ENCODE measurements at regions not wholly inside any gene's neighbourhood (a gene's known extent, or its start where the extent isn't known, plus 50 kb on each side); places are given as distances from the start of the nearest gene placed in this dataset.

GRCh38 chr4:124879195-124879594 lies 166.7 kb upstream of the ANKRD50 start:
- Histone ChIP-seq H3K4me1 (ENCODE audit: control insufficient read depth in 1 of 2, insufficient read depth in 2 of 2, low read length in 2 of 2) (no peaks in the 10 kb centered on the region), H3K9me3 (ENCODE audit: control insufficient read depth in 1 of 2, low read length in 2 of 2) (no peaks in the 10 kb centered on the region), H3K27ac (ENCODE audit: low read length) (no peak overlapping the region), H3K27me3 (ENCODE audit: low read depth, low read length) (no peaks in the 10 kb centered on the region), H3K36me3 (ENCODE audit: control insufficient read depth in 1 of 2, insufficient read depth in 2 of 2, low read length in 2 of 2) (no peaks in the 10 kb centered on the region), H3K4me3 (ENCODE audit: low read depth in 1 of 2, low read length in 2 of 2) (no peak overlapping the region)

- H3K27me3 ChIP-seq (ENCODE audit: low read depth, low read length), result no peaks in the 10 kb centered on the region
- no peaks in the 10 kb centered on the region for H3K36me3 ChIP-seq (ENCODE audit: control insufficient read depth in 1 of 2, insufficient read depth in 2 of 2, low read length in 2 of 2)
- no peaks in the 10 kb centered on the region for H3K4me1 ChIP-seq (ENCODE audit: control insufficient read depth in 1 of 2, insufficient read depth in 2 of 2, low read length in 2 of 2)
- H3K4me3 ChIP-seq (ENCODE audit: low read depth in 1 of 2, low read length in 2 of 2), result no peak overlapping the region
- H3K9me3 ChIP-seq (ENCODE audit: control insufficient read depth in 1 of 2, low read length in 2 of 2), result no peaks in the 10 kb centered on the region
- H3K27ac ChIP-seq (ENCODE audit: low read length), result no peak overlapping the region
Measured at GRCh38 chr4:124874172-124874450, 161.6 kb upstream of the ANKRD50 start.

GRCh38 chr4:124873361-124874171 lies 161.0 kb upstream of the ANKRD50 start:
- H3K27me3 ChIP-seq (ENCODE audit: low read depth, low read length), result no peaks in the 10 kb centered on the region
- H3K36me3 ChIP-seq (ENCODE audit: control insufficient read depth in 1 of 2, insufficient read depth in 2 of 2, low read length in 2 of 2), result no peaks in the 10 kb centered on the region
- no peak overlapping the region for H3K27ac ChIP-seq (ENCODE audit: low read length)
- H3K4me3 ChIP-seq (ENCODE audit: low read depth in 1 of 2, low read length in 2 of 2), result no peak overlapping the region
- H3K4me1 ChIP-seq (ENCODE audit: control insufficient read depth in 1 of 2, insufficient read depth in 2 of 2, low read length in 2 of 2), result no peaks in the 10 kb centered on the region
- H3K9me3 ChIP-seq (ENCODE audit: control insufficient read depth in 1 of 2, low read length in 2 of 2), result no peaks in the 10 kb centered on the region

GRCh38 chr4:124872659-124873058 lies 160.1 kb upstream of the ANKRD50 start:
- Histone ChIP-seq H3K9me3 (ENCODE audit: control insufficient read depth in 1 of 2, low read length in 2 of 2) (no peaks in the 10 kb centered on the region), H3K27ac (ENCODE audit: low read length) (no peak overlapping the region), H3K4me3 (ENCODE audit: low read depth in 1 of 2, low read length in 2 of 2) (no peak overlapping the region), H3K4me1 (ENCODE audit: control insufficient read depth in 1 of 2, insufficient read depth in 2 of 2, low read length in 2 of 2) (no peaks in the 10 kb centered on the region), H3K27me3 (ENCODE audit: low read depth, low read length) (no peaks in the 10 kb centered on the region), H3K36me3 (ENCODE audit: control insufficient read depth in 1 of 2, insufficient read depth in 2 of 2, low read length in 2 of 2) (no peaks in the 10 kb centered on the region)

GRCh38 chr4:124869961-124870495 lies 157.5 kb upstream of the ANKRD50 start:
- Histone ChIP-seq H3K9me3 (ENCODE audit: control insufficient read depth in 1 of 2, low read length in 2 of 2) (no peaks in the 10 kb centered on the region), H3K4me3 (ENCODE audit: low read depth in 1 of 2, low read length in 2 of 2) (no peak overlapping the region), H3K27me3 (ENCODE audit: low read depth, low read length) (no peaks in the 10 kb centered on the region), H3K36me3 (ENCODE audit: control insufficient read depth in 1 of 2, insufficient read depth in 2 of 2, low read length in 2 of 2) (no peaks in the 10 kb centered on the region), H3K27ac (ENCODE audit: low read length) (no peak overlapping the region), H3K4me1 (ENCODE audit: control insufficient read depth in 1 of 2, insufficient read depth in 2 of 2, low read length in 2 of 2) (no peaks in the 10 kb centered on the region)

- H3K9me3 ChIP-seq (ENCODE audit: control insufficient read depth in 1 of 2, low read length in 2 of 2), result no peaks in the 10 kb centered on the region
- H3K4me3 ChIP-seq (ENCODE audit: low read depth in 1 of 2, low read length in 2 of 2), result no peak overlapping the region
- H3K4me1 ChIP-seq (ENCODE audit: control insufficient read depth in 1 of 2, insufficient read depth in 2 of 2, low read length in 2 of 2), result no peaks in the 10 kb centered on the region
- no peaks in the 10 kb centered on the region for H3K36me3 ChIP-seq (ENCODE audit: control insufficient read depth in 1 of 2, insufficient read depth in 2 of 2, low read length in 2 of 2)
- no peak overlapping the region for H3K27ac ChIP-seq (ENCODE audit: low read length)
- H3K27me3 ChIP-seq (ENCODE audit: low read depth, low read length), result no peaks in the 10 kb centered on the region
Measured at GRCh38 chr4:124868495-124868894, 156.0 kb upstream of the ANKRD50 start.

- Histone ChIP-seq H3K9me3 (ENCODE audit: control insufficient read depth in 1 of 2, low read length in 2 of 2) (no peaks in the 10 kb centered on the region), H3K4me1 (ENCODE audit: control insufficient read depth in 1 of 2, insufficient read depth in 2 of 2, low read length in 2 of 2) (no peaks in the 10 kb centered on the region), H3K27ac (ENCODE audit: low read length) (no peak overlapping the region), H3K27me3 (ENCODE audit: low read depth, low read length) (no peaks in the 10 kb centered on the region), H3K36me3 (ENCODE audit: control insufficient read depth in 1 of 2, insufficient read depth in 2 of 2, low read length in 2 of 2) (no peaks in the 10 kb centered on the region), H3K4me3 (ENCODE audit: low read depth in 1 of 2, low read length in 2 of 2) (no peak overlapping the region)
Measured at GRCh38 chr4:124867536-124867935, 155.0 kb upstream of the ANKRD50 start.

- Histone ChIP-seq H3K36me3 (ENCODE audit: control insufficient read depth in 1 of 2, insufficient read depth in 2 of 2, low read length in 2 of 2) (no peaks in the 10 kb centered on the region), H3K27ac (ENCODE audit: low read length) (no peak overlapping the region), H3K9me3 (ENCODE audit: control insufficient read depth in 1 of 2, low read length in 2 of 2) (no peaks in the 10 kb centered on the region)
Measured at GRCh38 chr4:124866301-124866700, 153.8 kb upstream of the ANKRD50 start.

GRCh38 chr4:124863040-124863545 lies 150.6 kb upstream of the ANKRD50 start:
- H3K4me3 ChIP-seq (ENCODE audit: low read depth in 1 of 2, low read length in 2 of 2), result no peak overlapping the region
- H3K27ac ChIP-seq (ENCODE audit: low read length), result no peak overlapping the region
- H3K27me3 ChIP-seq (ENCODE audit: low read depth, low read length), result no peaks in the 10 kb centered on the region
- H3K36me3 ChIP-seq (ENCODE audit: control insufficient read depth in 1 of 2, insufficient read depth in 2 of 2, low read length in 2 of 2), result no peaks in the 10 kb centered on the region
- H3K9me3 ChIP-seq (ENCODE audit: control insufficient read depth in 1 of 2, low read length in 2 of 2), result no peaks in the 10 kb centered on the region
- no peaks in the 10 kb centered on the region for H3K4me1 ChIP-seq (ENCODE audit: control insufficient read depth in 1 of 2, insufficient read depth in 2 of 2, low read length in 2 of 2)

More at GRCh38 chr4:124866301-124866700, 153.8 kb upstream of the ANKRD50 start:
- no peak overlapping the region for H3K4me3 ChIP-seq (ENCODE audit: low read depth in 1 of 2, low read length in 2 of 2)
- no peaks in the 10 kb centered on the region for H3K4me1 ChIP-seq (ENCODE audit: control insufficient read depth in 1 of 2, insufficient read depth in 2 of 2, low read length in 2 of 2)
- no peaks in the 10 kb centered on the region for H3K27me3 ChIP-seq (ENCODE audit: low read depth, low read length)

GRCh38 chr4:124862261-124862660 lies 149.7 kb upstream of the ANKRD50 start:
- H3K4me1 ChIP-seq (ENCODE audit: control insufficient read depth in 1 of 2, insufficient read depth in 2 of 2, low read length in 2 of 2), result no peaks in the 10 kb centered on the region
- H3K9me3 ChIP-seq (ENCODE audit: control insufficient read depth in 1 of 2, low read length in 2 of 2), result no peaks in the 10 kb centered on the region
- no peaks in the 10 kb centered on the region for H3K27me3 ChIP-seq (ENCODE audit: low read depth, low read length)
- H3K36me3 ChIP-seq (ENCODE audit: control insufficient read depth in 1 of 2, insufficient read depth in 2 of 2, low read length in 2 of 2), result no peaks in the 10 kb centered on the region
- no peak overlapping the region for H3K27ac ChIP-seq (ENCODE audit: low read length)
- H3K4me3 ChIP-seq (ENCODE audit: low read depth in 1 of 2, low read length in 2 of 2), result no peak overlapping the region

- Histone ChIP-seq H3K36me3 (ENCODE audit: control insufficient read depth in 1 of 2, insufficient read depth in 2 of 2, low read length in 2 of 2) (no peaks in the 10 kb centered on the region), H3K27ac (ENCODE audit: low read length) (no peak overlapping the region), H3K4me3 (ENCODE audit: low read depth in 1 of 2, low read length in 2 of 2) (no peak overlapping the region), H3K27me3 (ENCODE audit: low read depth, low read length) (no peaks in the 10 kb centered on the region), H3K9me3 (ENCODE audit: control insufficient read depth in 1 of 2, low read length in 2 of 2) (no peaks in the 10 kb centered on the region), H3K4me1 (ENCODE audit: control insufficient read depth in 1 of 2, insufficient read depth in 2 of 2, low read length in 2 of 2) (no peaks in the 10 kb centered on the region)
Measured at GRCh38 chr4:124861761-124862160, 149.2 kb upstream of the ANKRD50 start.

GRCh38 chr4:124854968-124855367 lies 142.4 kb upstream of the ANKRD50 start:
- Histone ChIP-seq H3K36me3 (ENCODE audit: control insufficient read depth in 1 of 2, insufficient read depth in 2 of 2, low read length in 2 of 2) (no peaks in the 10 kb centered on the region), H3K4me1 (ENCODE audit: control insufficient read depth in 1 of 2, insufficient read depth in 2 of 2, low read length in 2 of 2) (no peaks in the 10 kb centered on the region), H3K27ac (ENCODE audit: low read length) (no peak overlapping the region), H3K9me3 (ENCODE audit: control insufficient read depth in 1 of 2, low read length in 2 of 2) (no peaks in the 10 kb centered on the region), H3K27me3 (ENCODE audit: low read depth, low read length) (no peaks in the 10 kb centered on the region), H3K4me3 (ENCODE audit: low read depth in 1 of 2, low read length in 2 of 2) (no peak overlapping the region)

Measured in muscle layer of duodenum (tissue), 2 donors.